ENCODE measurements at regions not wholly inside any gene's neighbourhood (a gene's known extent, or its start where the extent isn't known, plus 50 kb on each side); places are given as distances from the start of the nearest gene placed in this dataset.

DNA sequence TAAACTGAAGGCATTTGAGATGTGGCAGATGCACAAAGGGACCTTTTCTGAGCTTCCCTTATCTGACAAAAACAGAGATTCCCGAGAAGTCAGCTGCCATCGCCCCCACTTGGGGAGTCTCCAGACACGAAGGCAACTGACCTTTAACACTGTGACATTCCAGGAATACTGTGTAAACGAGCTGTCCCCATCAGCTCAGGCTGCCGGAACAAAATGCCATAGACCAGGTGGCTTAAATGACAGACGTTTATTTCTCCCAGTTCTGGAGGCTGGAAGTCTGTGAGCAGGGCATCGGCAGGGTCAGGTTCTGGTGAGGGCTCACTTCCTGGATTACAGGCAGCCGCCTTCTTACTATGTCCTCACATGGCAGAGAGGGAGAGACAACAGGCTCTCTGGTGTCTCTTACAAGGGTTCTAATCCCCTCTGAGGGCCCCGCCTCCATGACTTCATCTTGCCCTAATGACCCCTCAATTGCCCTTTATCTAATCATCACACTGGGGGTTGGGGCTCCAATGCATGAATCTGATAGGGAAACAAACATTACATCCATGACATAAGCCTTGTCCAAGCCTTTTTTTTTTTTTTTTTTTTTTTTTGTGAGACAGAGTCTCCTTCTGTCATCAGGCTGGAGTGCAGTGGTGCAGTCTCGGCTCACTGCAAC, 178.5 kb upstream of the RPL38 start:
- no peak for DNase-seq

DNA sequence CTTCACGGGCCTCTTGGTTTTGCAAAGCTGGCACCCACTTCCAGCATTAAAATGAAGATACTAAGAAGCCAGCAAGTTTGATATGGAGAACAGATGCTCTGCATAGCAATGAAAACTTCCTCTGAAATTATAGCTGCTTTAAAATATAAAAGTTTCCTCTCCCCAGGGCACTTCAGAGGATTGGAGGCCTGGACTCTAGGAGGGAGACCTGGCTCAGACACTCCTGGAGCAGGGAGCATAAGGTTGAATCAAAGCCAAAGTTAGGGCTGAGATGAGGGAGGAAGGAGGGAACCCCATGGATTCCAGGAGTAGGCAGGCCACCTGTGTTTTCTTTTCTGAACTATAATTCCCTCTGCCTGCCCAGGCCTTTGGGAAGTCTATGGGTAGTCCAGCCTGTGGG, 176.0 kb upstream of the RPL38 start:
- DNase-seq: no peak

- DNase-seq: peak in 1 of 5 experiments; percentile 64
Measured at GRCh38 chr17:74028354-74029116, 174.9 kb upstream of the RPL38 start.

DNA sequence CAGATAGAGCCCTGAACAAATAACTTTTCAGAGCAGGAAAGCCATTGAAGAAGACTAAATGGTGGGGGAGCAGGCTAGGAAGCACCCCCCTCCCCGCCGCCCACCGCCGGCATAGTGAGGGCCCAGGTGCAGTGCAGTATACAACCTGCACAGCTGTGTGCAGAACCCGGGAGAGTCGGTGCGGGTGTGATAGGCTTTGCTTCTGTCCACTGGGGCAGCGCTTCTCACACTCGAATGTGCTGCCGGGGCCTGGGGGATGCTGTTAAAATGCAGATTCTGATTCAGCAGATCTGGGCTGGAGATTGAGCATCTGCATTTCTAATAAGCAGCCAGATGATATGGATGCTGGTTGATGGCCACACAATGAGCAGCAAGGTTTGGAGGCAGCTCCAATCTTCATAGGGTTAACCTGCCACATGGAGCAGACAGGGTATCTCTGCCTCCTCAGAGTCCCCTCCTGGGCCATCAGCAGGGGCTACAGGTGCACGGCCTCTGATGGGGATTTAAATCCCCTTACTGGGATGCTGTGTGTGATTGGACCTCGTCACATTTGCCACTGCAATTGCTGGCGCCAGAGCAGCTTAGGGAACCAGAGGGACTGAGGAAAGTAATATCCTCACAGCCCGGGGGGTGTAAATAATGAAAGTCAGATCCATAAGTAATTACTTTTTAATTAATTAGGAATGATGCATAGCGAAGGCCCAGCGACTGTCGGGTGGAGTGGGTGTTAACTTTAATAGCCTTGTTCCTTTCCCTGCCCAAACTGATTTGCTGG, 172.0 kb upstream of the RPL38 start:
- DNase-seq: no peak

GRCh38 chr17:74032222-74032621, 171.3 kb upstream of the RPL38 start:
- no peak for DNase-seq

GRCh38 chr17:74037320-74037719, 166.2 kb upstream of the RPL38 start:
- no peak for DNase-seq

DNA sequence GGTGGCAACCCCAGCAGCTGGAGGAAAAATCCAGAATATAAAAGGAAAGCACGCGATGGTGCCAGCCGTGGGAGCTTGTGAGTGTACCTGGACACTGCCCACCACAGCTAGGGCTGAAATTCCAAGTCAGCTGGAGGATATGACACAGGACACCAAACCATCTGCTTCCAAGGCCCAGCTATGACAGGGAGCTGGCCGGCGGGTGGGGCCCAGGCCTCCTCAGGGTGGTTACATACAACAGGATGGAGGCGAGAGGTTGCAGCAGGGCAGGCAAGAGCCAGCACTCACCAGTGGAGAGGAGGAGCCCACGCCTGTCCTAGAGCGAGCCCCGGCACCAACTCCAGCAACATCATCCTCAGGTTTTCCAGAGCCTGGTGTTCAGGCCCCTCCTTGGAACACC, 163.2 kb upstream of the RPL38 start:
- no peak for DNase-seq

DNA sequence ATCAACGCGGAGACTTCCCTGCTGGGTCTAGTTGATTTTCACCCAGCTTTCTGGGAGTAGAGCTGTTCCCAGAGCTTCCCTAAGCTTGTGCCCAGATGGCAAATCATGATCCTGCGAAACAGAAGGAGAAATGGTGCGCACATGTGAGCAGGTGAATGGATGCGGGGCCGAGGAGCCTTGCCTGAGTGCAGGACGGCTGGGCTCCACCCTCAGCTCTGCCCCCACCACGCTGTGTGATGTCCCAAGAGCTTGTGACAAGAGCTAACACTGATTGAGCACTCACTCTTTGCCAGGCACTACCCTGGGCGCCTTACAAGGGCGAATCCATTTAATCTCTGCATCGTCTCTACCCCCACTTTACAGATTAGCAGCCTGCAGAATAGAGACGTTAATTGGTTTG, 162.7 kb upstream of the RPL38 start:
- no peak for DNase-seq

DNA sequence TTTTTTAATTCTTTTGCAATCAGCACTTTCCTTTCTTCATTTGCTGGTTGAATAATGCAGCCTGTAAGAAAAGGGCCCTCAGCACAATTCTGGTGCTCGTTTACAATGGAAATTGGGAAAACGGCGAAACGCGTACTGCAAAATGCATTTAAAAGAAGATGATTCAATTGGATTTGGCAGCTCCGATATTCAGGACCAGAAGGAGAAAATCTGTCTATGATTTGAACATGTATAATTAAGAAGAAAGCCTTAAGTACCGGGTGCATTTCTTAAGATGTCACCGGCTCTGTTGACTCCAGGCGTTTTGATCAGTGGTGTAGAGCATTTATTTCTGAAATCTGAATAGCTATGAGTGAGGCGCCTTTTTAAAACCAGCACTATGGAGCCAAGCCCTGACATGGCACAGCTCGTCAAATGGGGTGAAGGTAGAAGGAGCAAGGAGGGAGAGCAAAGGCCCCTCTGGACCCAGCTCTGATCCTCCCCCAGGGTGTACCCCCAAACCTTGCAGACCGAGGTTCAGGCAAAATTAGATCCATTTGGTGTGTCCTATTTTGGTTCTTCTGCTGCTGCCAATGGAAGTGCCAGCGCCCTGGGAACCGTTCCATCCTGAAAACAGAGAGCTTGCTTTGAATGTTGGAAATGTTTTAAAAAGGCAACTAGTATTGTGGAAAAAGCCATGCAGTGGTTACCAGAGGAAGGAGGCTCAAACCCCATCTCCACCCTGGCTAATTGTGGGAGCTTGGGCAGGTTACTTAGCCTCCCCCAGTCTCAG, 161.4 kb upstream of the RPL38 start:
- DNase-seq: no peak

DNA sequence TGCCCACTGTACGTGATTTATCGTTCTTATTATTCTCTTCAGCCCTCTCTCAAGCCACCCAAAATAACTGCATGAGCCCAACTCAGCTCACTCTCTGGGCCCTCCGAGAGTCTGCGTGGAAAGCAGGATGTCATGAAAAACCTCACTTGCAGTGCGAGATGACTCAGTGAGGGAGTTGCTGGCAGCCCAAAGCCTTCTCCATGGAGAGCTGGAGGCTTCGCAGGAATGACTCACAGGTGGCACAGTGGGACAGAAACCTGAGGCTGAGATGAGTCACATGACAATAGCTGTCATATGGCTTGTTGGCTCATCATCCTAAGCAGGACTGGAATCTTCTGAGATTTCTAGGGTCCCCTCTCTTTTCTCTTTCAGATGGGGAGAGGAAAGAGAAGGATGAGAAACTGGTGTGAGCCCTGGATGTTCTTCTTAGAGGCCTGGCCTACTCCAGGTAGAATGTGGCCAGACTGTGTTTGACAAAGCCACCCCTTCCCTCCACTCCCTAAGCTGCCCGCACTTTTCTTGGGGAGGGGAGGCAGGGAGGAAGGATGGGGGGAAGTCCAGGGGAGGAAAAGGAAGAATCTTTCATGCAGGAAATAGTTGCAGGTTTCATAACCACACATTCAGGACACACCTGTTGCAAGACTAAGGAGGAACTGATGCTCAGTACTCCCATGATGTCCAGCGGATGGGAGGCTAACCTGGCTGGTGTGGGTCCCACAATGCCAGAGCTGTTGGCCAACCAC, 160.6 kb upstream of the RPL38 start:
- peak in 2 of 5 experiments; percentile 27 to 48 for DNase-seq

DNA sequence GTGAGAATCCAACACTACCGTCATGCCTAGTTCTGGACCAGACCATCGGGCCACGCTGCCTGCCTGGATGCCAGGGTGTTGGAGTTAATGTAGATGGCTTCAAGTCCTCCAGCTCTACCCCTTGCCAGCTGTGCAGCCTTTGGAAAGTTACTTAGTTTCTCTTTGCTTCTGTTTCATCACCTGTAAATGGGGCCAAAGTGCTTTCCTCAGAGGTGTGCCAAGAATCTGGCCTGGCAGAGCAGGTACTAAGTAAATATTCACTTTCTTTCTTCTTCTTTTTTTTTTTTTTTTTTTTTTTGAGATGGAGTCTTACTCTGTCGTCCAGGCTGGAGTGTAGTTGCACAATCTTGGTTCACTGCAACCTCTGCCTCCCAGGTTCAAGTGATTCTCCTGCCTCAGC, 159.5 kb upstream of the RPL38 start:
- no peak for DNase-seq

DNA sequence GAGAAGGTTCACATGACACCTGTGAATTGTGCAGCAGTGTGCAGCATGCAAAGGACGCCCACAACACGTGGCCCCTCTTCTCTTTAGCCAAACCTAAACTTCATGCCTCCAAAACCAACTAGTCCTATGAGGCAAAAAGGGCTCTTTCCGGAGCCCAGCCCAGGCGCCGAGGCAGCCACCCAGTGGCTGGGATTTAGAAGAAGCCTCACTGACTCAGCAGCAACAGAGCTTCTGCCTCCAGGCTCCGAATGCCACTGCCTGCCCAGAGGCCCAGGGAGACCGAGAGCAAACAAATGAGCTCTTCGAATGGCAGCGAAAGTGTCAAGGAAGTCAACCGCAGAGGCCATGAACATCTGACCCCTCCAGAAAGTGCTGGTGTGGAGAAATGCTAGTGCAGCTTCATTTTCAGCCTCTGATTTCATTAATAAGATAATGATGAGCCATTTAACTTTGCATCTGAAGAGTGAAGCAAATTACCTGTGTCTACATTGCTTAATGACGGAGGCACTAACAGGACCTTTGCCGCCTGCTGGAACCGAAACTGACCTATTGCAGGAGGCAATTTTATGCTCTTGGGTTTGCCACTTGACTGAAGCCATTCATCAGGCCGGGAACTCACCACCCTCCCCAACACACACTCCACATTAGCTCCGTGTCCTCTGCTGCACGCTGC, 157.7 kb upstream of the RPL38 start:
- no peak for DNase-seq

GRCh38 chr17:74049167-74049966, 154.1 kb upstream of the RPL38 start:
- DNase-seq: no peak

- no peak for DNase-seq
Measured at GRCh38 chr17:74049967-74050458, 153.5 kb upstream of the RPL38 start.

DNA sequence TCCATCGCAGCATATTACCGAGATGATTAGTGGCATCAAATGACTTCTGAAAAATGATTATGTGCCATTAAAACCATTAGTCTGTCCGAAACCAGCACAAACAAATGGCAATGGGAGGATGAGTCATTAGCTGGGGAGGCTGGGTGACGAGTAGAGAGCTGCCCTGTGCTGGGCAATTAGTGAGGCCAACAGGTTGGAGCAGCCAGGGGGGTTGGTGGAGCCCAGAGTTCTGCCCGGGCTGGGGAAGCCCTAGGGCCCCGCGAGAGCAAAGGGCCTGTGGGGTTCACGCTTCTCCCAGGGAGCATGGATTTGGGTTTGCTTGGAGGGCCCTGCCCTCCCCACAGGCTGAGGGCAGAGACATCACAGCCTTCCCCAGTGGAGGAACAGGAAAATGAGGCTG, 152.1 kb upstream of the RPL38 start:
- DNase-seq: no peak

- no peak for DNase-seq
Measured at GRCh38 chr17:74052993-74053711, 150.3 kb upstream of the RPL38 start.

- no peak for DNase-seq
Measured at GRCh38 chr17:74053712-74054078, 149.8 kb upstream of the RPL38 start.

DNA sequence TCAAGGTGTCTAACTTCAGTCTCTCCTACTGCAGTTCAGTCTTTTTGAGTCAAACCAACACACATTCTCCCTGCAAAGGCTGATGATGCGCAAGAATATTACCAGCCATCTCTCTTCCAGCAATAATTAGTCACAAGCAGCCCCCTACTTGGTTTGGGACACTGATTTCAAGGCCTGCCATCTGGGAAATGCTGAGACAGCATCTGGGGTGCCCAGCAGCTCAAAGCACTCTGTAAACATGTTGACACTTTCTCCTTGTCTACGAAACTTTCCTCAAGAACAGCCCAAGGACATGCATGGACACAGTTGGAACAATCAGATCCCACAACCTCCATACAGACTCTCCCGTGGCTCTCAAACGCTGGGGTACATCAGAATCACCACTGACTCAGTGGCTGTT, 149.2 kb upstream of the RPL38 start:
- no peak for DNase-seq

- DNase-seq: no peak
Measured at GRCh38 chr17:74055508-74056160, 147.8 kb upstream of the RPL38 start.
